CD4-positive, alpha-beta T cell treated with Interleukin-4 for 4 hours (primary cell): ENCODE measurements at regions not wholly inside any gene's neighbourhood (a gene's known extent, or its start where the extent isn't known, plus 50 kb on each side); places are given as distances from the start of the nearest gene placed in this dataset.
"Not testable (repeated sequence)": the region's sequence is repeated elsewhere in the genome, so short reads cannot be mapped to it uniquely, and the experiment has no call there.

ENCODE experiments used
- DNase-seq: peaks from one replicate; pipeline ENCODE4 v3.0.0-alpha.2; 2020

- no peak for DNase-seq
Measured at GRCh38 chr5:13640270-13640669, 304.2 kb downstream of the DNAH5 start.

DNA sequence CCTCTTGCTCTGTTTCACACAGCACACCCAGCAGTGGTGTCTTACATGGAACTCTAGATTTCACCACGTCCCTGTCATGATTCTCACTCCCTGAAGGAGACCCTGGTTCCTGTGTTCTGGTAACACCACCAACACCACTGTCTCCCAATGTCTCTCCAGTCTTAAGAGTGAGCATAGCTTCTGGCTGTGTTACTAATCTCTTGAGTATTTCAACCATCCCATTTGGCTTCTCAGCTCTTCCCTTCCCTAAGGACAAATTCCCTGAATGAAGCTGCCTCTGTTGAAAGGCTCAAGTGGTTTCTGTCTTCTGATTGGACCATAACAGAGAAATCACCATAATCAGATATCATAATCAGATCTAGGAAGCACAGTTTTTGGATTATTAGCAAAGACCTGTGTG lies 311.8 kb downstream of the DNAH5 start:
- no peak for DNase-seq

DNA sequence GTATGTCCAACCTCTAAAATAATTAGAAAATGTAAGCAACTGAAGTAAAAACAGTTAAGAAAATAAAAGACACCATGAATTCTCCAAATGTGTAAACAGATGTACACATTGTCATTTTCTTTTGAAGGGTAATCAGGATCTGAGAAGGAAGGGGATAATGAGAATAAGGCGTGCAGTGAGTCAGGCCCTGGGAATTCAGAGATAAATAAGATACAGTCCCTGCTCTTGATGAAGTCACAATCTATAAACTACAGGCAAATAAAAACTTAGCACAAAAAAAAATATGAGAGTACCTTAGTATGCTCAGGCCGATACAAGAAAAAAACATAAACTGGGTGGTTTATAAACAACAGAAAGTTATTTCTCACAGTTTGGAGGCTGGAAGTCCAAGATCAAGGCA lies 315.3 kb downstream of the DNAH5 start:
- DNase-seq: no peak

GRCh38 chr5:13627673-13628454 lies 316.6 kb downstream of the DNAH5 start:
- DNase-seq: no peak

DNA sequence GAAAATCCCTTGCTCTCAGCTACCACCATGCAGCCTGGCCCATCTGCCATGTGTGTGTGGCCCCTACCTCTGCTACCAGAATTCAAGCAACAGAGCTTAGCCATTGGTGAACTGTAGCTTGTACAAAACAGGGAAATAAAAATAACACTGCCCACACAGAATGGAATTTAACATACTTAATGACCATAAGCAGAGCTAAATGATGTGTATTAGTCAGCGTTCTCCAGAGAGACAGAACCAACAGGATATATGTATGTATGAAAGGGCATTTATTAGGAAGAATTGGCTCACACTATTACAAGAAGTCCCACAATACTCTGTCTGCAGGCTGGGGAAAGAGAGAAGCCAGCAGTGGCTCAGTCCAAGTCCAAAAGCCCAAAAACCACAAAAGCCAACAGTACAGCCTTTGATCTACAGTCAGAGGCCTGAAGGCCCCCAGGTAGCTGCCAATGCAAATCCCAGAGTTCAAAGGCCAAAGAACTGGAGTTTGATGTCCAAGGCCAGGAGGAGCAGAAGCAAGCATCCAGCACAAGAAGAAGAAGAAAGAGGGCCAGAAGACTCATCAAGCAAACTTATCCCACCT lies 318.8 kb downstream of the DNAH5 start:
- DNase-seq: no peak

- DNase-seq: no peak
Measured at GRCh38 chr5:13624283-13625074, 320.0 kb downstream of the DNAH5 start.

GRCh38 chr5:13613621-13614020 lies 330.9 kb downstream of the DNAH5 start:
- no peak for DNase-seq

DNA sequence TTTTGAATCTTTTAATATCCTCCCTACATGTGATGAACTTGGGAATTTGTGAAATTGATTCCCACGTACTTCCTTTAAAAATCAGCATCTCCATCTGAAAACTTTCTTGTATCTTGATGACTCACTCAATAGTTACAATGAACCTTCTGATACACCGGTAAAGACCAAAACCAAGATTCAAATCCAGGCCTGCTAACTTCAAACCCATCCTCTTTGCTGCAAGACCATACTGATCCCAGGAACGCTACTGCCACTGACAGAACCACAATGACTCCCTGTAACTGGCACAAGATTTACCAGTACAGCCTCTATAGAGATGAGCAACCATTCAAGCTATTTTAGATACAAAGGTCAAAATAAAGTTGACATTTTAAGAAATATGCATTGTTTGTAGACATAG lies 332.9 kb downstream of the DNAH5 start:
- no peak for DNase-seq

DNA sequence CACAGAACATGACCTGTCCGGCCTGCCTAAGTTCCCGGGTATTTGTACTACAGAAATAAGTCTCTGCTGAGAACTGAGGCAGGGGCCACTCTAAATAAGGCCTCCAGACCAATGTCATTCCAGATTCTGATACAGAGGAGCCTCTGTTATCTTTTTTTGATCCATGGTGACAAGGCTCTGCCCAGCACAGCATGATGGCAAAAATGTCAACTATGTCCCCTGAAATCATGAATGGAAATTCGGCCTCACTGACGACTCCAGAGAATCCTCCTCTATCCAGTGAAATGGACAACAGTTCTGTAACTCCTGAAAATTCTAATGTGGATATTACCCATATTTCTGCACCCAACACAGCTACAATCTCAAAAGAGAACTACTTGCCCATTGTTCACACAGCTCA lies 335.0 kb downstream of the DNAH5 start:
- DNase-seq: no peak

DNA sequence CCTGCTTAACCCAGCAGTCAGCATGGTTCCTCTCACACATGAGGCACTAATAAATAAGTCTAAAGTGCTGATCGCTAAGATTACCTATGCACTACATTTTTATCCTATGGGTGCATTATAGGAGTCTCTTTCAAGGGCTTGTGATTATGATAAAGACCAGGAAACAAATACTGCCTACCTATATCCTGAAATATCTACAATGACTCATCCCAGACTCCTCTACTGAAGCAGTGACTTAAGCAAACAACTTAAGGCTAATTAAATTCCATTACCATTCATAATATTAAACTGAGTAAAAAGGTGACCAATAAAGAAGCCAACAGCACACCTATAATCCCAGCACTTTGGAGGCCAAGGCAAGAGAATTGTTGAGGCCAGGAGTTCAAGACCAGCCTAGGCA lies 338.4 kb downstream of the DNAH5 start:
- DNase-seq: no peak

- no peak for DNase-seq
Measured at GRCh38 chr5:13601112-13601511, 343.4 kb downstream of the DNAH5 start.

DNA sequence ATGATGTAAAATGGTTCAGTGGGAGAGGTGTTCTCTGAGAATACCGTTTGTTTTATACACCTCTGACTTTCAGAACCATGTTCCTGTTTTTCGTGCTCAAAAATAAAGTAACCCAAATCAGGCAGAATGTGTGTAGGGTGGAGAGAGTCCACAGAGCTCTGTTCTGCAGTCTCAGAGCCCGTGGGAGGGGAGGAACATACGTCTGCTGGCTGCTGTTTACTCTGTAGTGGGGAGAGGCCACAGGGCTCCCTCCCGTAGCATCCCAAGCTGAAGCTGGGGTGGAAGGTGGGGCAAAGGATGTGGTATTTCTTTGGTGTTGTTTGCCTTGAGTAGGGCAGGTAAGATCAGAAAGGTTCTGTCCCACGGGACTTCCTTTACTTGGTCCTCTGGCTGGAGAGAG lies 348.5 kb downstream of the DNAH5 start:
- DNase-seq: no peak

- no peak for DNase-seq
Measured at GRCh38 chr5:13591621-13592020, 352.9 kb downstream of the DNAH5 start.

GRCh38 chr5:13585324-13585723 lies 359.2 kb downstream of the DNAH5 start:
- DNase-seq: no peak

DNA sequence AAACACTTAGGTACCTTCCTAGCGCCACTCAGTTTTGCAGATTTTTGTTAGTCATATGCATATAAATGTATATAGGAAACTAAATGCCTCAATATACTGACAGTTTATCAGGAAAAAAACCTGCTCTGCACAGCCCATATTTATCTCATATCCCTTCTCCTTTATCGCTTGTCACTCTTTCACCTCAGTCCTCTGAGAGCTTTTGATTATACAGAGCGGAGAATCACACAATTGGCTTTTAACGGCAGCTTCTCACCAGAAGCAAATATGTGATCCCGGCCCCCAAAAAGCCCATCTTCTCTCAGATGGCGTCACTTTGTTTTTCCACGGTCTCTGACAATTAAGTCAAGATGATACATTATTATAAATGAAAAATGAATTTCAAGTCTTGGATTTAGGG lies 362.6 kb downstream of the DNAH5 start:
- no peak for DNase-seq

DNA sequence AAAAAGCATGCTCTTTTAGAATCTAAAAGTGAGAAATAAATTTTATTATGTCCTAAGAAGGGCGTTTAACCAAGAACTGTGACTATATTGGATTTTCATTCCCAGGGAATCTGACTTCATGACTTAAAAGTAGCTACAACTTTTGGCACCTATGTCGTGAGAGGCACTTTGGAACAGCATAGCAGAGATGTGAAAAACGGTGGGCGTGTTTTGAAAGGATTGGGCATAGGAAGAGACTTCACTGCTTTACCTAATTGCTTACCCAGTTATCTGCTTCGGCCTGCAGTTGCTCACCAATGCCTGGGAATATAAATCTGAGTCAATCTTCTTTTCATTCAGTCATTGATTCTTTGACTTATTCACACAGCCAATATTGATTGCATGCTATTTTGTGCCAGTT lies 363.4 kb downstream of the DNAH5 start:
- no peak for DNase-seq

DNA sequence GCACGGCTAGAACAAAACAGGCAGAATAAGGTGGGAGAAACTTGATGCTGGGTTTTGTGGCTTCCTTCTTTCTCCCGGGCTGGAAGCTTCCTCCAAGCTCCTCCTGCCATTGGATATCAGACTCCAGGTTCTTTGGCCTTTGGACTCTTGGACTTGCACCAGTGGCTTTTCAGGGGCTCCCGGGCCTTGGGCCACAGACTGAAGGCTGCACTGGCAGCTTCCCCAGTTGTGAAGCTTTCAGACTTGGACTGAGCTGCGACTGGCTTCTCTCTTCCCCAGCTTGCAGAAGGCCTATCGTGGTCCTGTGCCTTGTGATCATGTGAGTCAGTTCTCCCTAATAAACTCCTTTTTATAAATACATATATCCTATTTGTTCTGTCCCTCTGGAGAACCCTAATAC lies 364.4 kb downstream of the DNAH5 start:
- no peak for DNase-seq

- DNase-seq: not testable (repeated sequence)
Measured at GRCh38 chr5:13579091-13579490, 365.4 kb downstream of the DNAH5 start.

- not testable (repeated sequence) for DNase-seq
Measured at GRCh38 chr5:13578311-13579039, 366.0 kb downstream of the DNAH5 start.

DNA sequence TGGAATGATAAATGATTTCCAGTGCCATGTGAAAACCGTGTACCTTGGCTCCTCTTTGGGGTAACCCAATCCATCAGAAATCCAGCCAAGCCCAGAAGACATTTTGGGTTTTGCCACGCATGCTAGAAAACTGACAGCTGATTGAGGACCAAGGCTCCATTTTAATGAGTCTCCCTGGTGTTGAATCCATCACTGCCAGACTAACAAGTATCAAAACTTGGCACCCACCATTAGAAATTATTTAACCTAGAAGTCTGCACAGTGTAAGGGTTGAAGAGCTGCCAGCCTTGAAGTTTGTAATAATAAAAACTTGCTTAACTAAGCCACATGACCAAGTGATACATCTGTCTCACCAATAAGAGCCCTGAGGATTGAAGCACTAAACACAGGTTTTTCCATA lies 369.9 kb downstream of the DNAH5 start:
- DNase-seq: no peak

- no peak for DNase-seq
Measured at GRCh38 chr5:13572163-13572562, 372.3 kb downstream of the DNAH5 start.

DNA sequence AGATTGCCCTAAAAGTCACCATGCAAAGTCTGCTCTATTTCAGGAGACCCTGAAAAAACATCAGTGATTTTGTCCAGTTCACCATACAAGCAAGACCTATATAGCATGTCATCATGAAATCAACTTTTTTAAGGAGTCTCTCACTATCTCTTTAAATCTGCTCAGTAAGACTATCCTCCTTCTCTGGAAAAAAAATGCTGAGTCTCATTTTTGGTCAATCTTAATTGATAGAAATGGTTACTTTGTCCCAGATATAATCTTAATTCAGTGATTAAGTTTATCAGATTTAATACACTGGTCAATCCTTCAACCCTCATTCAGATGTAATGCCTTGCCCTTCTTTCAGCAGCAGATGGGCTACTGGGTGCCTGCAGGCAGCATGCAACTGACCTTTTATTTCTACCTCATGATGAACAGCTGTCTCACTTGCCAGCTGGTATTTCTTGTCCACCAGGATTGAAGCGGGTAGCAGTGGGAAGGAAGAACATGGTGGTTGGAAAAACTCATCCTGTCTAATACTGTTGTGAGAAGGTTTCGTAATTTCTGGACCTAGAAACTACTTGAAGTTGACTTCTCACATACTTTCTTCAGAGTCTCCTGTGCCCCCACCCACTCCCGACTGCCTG lies 375.3 kb downstream of the DNAH5 start:
- DNase-seq: no peak

DNA sequence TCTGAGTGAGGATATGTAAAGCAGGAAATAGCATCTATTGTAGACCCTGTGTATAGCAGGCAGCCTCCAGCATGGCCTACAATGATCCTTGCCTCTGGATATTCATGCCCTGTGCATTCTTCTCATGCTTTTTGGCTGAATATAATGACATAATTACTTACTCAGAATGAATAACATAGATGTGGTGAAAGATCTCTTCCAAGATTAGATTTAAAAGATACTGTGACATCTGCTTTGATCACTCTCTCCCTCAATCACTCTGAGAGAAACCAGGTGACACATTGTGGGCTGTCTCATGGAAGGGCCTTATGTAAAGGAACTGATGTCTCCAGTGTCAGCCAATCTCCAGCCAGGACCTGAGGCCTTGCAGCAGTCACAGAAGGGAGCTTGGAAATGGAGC lies 376.7 kb downstream of the DNAH5 start:
- DNase-seq: no peak
